GM21390 (cell line): ENCODE measurements at regions not wholly inside any gene's neighbourhood (a gene's known extent, or its start where the extent isn't known, plus 50 kb on each side); places are given as distances from the start of the nearest gene placed in this dataset.
A peak's percentile ranks its signal among the peaks of the same experiment; 100 is the strongest.
"Not testable (repeated sequence)": the region's sequence is repeated elsewhere in the genome, so short reads cannot be mapped to it uniquely, and the experiment has no call there.

Experiments
- ATAC-seq: cut with Tn5 transposase; IDR thresholded peaks from one replicate; pipeline ENCODE4 v1.9.1; 2021; ENCODE audit not compliant: unreplicated experiment

DNA sequence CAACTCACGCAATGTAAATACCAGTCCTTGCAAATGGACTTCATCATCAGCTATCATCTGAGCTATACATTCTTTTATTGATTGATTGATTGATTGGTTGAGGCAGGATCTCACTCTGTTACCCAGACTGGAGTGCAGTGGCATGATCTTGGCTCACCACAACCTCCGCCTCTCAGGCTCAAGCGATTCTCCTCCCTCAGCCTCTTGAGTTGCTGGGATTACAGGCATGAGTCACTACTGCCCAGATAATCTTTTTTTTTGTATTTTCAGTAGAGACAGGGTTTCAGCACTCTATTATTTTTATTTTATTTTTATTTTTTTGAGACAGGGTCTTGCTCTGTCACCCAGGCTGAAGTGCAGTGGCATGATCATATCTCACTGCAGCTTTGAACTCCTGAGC, 369.5 kb downstream of the MAT2B start:
- ATAC-seq = not testable (repeated sequence)

DNA sequence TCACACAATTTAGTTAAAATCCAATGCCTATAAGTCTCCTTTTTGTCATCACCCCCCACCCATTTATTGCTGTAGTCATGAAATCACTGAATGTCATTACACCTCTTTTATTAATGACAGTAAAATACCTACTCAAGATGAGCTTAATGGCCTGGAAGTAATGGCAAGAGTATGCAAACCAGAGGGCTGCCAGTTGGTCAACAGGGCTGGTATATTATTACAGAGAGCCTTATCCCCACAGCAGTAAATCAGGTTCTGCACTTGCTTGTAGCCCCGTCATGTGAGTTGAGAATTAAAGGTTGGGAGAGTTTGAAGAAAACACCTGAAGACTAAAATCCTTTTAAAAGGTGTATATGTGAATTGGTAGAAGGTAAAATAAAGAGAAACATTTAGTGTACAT, 372.4 kb downstream of the MAT2B start:
- no peak for ATAC-seq

DNA sequence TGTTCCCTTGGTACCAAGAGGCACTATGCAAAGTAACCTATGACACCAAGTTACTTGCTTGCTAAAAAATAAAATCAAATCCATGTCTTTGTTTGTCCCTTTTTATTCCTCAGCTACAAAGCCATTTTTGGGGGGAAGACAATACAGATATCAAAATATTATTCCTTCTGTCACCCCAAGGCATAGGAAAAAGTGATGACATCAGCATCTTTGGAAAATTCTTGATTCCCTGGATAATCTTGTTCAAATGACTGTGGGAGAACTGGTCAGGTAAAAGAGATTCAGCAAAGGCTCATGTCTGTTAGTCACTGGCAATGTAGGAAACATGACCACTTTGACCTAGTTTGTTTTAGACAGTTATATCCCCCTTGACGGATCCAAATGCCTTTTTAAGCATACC, 373.1 kb downstream of the MAT2B start:
- no peak for ATAC-seq

DNA sequence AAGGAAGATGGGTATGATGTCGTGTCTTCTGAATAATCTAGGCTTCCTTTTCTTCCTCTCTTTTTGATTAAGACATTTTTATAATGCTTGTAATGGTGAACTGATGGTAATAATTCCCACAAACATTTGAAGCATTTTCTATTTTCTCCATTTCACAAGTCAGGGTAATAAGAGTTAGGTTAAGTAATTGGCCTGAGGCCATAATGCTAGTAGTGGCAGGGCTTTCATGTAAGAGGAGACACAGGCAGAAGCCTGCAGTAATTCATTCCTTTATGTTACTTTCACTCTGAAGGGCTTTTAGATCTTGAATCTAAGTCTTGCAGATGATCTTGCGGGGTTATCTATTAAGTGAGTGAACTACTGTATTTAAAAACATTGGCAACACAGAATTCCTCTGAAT, 374.9 kb downstream of the MAT2B start:
- no peak for ATAC-seq

DNA sequence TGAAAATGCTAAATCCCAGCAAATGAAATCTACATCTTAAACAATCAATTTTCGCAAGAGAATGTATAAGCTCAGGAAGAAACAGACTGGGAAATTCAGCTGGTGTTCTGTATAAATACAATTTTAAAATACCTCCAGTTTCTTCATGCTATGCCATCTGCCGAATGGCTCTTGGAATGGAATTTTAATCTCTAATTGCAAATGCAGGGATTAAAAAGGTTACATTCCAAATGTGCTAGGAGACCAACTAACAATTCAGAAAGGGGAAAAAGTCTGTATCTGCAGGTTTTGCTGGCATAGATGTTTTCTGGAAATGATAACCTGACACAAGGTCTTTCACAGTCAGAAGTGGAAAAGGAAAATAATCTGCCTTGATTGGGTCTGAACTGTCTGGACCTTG, 379.7 kb downstream of the MAT2B start:
- ATAC-seq = no peak

DNA sequence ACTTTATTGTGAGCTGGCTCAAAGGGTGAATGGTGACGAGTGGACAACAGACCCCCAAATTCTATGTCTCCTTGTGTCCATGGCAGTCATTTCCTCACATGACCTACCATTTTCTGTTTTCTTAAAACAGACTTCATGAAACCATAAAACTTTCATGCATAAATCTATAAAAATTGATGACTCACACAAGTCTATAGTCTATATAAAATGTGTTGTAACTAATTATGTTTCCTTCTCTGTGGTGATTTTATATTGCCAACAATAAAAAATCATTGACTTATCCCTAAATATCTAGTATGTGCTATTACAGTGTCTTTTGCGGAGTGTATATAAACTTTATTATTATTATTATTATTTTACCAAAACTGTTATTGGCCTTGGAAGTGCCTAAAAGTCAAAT, 382.4 kb downstream of the MAT2B start:
- no peak for ATAC-seq

DNA sequence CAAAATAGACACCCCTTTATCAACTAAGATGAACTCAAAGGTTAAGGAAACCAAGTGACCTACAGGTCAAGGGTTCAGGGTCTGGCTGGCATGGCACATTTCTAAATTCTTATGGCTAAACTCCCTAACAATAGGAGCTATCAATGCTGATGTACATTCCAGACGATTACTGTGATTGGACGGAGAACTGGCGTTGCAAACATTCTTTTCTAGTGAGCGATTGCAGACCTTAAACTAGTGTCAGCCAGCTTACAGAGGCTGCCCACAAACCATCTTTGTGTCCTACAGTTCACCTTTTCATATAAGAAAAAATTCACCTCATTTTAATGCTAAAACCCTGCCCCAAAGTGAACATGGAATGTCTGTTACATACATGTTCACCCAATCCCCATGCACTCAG, 382.9 kb downstream of the MAT2B start:
- no peak for ATAC-seq

DNA sequence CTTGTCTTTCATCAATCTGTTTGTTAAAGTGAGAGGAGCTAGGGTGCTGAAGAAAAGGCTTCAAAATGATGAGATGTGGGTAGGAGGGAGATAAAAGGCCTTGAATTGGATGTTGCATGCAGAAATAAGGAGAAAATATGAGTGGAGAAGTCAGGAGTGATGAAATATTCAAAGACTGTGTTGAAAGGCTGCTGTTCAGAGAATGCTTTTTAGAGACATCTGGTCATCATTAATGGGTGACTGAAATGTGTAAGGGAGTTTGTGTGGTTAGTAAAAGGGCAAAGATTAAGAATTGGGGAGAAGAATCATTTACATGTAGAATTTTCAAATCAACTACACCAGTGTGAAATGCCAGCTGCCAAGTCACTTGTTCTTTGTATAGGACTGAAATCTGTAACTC, 383.9 kb downstream of the MAT2B start:
- ATAC-seq = no peak

DNA sequence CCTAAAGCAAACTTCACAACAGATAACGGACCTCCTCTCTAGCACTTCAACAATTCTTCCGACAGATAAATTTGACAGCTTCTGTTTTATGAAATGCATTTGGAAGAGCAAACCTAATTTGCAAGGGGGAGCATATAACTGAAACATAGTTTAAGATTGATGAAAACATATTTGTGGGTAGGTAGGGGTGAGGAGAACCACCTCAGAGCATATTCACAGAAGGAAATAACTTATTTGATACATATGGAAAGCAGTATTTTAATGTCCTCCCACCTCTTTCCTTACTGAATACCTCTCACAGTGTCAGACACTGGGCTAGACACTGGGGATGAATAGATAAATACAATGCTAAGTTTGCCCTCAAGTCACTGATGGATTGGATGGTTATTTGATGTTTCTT, 384.8 kb downstream of the MAT2B start:
- ATAC-seq = no peak

DNA sequence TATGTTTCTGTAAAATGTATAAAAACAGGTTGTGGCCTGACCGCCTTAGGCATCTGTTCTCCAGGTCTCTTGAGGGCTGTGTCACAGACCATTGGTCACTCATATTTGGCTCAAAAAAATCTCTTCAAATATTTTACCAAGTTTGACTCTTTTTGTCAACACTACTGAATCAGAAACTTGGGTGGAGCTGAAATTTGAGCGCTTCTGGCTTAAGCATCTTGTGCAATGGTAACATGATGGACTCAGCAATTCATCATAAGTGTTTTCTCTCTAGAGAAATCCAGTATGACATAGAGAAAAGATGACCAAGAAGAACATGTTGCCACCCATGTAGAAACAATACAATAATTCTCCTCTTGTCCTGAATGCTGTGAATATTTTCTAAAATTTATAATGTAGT, 387.9 kb downstream of the MAT2B start:
- ATAC-seq = no peak

DNA sequence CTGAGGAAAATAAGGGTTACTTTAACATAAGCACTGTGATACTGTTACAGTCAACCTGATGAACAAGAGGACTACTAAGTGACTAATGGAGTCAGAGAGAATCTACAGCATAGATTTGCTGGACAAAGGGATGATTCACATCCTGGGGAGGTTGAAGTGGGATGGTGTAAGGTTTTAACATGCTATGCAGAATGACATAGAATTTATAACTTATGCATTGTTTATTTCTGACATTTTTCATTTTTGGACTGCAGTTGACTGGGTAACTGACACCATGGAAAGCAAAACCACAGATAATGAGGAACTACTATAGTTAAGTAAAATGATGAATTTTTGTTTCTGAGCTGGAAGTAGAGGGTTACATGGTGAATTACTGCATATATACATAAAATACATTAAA, 389.2 kb downstream of the MAT2B start:
- ATAC-seq = no peak

DNA sequence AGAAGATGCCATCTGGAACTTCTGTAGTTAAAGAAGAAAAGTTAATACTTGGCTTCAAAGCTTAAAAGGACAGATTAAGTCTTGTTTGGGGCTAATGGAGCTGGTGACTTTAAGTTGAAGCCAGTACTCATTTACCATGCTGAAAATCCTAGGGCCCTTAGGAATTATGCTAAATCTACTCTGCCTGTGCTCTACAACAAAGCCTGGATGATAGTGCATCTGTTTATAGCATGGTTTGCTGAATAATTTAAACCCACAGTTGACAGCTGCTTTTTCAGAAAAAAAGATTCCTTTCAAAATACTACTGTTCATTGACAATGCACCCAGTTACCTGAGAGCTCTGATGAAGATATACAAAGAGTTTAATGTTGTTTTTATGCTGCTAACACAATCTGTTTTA, 393.5 kb downstream of the MAT2B start:
- no peak for ATAC-seq

DNA sequence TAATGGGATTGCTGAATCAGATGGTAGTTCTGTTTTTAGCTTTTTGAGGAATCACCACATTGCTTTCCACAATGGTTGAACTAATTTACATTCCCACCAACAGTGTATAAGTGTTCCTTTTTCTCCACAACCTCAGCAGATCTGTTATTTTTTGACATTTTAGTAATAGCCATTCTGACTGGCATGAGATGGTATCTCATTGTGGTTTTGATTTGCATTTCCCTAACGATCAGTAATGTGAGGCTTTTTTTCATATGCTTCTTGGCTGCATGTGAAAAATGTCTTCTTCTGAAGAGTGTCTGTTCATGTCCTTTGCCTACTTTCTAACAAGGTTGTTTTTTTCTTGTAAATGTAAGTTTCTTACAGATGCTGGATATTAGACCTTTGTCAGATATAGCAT, 402.4 kb downstream of the MAT2B start:
- not testable (repeated sequence) for ATAC-seq

DNA sequence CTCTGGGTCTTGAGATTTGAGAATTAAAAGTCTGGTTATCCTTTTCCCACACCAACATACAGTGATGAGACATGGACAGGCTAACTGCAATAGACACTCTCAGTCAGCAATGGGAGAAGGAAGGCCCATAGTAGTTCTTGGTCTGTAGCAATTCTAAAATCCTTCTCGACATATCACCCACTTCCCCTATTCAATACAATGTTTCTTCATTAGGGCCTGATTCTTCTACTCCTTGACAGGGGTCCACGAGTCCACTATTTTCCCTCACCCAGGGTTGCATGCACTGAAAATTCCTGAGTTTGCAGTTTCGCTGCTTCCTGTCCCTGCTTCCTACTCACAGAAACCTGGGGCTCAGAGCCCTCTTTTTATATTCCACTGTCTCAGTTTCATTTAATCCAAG, 402.8 kb downstream of the MAT2B start:
- no peak for ATAC-seq

DNA sequence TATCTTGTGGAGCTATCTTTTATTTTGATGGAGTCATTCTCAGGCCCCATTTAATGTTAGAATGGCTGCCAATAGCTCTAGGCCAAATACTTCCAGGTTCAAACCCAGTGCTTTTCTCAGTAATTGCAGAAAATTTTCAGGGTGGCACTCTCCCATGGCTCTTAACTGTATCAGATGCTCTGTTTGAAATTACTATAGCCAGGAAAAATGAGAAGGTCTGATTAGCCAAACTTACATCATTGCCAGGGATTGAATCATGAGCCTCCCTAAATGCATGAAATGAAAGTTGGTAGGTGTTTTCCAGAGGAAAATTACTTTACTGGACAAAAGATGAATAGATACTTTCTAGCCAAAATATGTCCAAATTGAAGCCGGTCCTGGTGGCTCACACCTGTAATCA, 404.8 kb downstream of the MAT2B start:
- ATAC-seq = no peak

DNA sequence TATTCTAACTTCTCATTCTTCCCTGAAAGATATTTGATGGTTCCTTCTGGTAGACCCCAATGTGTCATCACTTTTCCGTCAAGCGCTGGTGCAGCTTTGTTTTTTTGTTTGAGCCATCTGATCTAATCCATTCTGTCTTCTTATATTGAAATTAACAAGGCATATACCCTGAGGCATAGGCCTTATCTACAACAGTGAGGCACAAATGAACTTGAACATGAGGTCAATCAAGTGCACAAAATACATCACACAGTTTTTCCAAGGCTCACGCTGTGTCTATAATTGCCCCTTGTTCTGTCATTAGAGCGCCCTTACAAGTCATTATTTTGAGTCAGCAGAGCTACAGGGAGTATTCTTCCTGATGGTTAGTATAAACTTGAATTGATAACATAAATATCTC, 406.6 kb downstream of the MAT2B start:
- ATAC-seq = no peak

DNA sequence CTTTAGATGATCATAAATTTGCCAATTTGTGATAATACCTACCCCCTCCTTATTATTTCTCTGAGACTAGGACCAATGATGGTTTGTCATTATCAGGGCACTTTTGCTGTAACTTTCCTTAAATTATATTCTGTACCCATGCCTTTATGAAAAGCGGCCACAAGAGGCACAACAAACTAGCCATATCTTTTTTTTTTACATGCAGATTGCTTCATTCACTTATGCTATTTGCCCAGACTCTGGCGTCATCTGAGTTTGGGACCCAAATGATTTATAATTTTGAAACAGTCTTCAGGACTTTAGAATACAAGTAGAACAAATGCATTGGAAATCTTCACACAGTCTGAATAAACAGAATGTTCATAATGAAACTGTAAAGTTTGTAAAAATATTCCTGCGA, 408.1 kb downstream of the MAT2B start:
- no peak for ATAC-seq

DNA sequence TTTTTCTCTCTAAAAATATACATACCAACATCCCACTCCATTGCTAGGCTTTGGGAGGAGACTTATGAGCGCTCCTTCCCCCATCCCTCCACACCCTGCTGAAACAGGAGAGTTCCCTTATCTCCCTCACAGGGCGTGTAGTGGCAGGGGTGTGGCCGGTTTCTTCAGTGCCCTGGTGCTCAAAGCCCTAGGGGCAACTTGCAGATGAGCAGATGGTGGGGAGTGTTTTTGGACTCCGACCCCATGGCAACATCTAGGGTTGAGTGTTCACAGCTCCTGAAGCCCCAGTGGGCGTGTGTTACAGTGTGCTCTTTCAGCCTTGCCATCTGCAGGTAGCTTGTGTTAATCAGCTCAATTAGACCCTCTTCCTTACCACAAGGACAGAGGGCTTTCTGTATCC, 409.5 kb downstream of the MAT2B start:
- no peak for ATAC-seq

DNA sequence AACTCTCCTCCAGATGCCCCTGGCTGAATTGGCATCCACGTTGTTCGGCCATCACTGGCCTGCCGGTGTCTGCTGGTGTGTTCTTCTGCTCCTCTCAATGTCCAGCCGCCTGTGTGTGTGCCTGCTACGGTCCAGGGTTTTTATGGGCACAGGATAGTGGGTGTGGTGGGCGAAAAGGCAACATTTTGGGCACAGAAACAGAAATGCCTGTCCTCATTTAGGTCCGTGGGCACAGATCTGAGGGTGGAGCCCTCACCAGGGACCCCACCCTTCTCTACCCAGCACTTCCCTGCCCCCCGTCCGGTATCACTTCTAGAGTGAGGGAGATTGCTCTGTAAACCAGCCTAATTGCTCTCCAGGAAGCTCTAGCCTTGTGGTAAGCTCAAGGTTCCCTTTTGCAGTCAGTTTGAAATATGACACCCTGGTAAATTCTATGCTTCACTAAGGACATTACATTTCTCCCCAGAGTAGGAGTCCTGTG, 410.1 kb downstream of the MAT2B start:
- ATAC-seq = peak; percentile 68

DNA sequence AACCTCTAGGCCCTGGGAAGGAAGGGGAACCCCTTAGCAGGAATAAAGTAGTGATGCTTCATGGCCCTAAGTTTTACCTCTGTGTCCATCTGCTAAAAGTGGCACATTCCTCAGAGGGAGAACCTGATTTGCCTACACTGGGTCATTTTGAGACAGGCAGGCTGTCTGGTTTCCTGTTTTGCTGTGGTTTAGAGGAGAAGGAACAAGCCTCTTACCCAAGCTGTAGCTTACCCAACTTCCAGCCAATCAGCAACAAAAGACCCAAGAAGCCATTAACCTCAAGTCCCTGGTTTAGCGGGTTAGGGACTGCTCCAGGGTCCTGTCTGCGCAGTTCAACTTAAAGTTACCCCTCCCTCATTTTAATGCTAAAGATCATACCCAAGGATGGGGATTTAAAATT, 411.0 kb downstream of the MAT2B start:
- peak; percentile 90 for ATAC-seq

DNA sequence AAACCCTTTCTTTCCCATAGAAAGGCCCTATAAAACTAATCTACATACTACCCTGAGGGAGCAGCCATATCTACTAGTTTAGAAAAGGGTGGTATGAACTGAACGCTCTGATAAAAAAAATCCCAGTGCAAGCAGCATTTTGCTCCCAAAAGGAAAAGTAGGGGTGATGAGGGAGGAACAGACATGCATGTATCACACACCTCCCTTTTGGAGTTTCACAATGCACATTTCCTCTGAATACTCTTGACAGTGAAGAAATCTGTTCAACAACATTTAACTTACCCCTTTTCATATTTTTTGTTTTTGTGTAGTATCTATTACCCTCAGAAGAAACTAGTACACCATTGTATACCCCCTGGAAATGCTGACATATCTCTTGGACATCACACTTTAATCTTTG, 411.4 kb downstream of the MAT2B start:
- ATAC-seq = no peak

DNA sequence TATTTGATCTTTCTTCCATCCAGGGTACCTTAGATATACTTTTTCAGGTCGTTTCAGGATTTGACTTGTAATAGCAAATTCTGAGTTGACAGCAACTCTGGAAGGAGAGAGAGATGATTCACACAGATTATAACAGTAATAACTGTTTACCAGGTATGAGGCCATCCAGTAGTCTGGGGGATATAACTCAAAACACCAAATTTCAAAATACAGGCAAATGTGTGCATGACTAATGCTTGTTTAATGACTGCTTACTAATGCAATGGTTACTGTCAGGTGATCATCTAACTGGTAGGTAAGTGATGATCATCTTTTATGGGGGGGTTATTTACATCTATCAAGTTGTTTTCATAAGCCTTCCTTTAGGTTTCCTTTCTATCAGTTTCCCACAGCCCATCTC, 412.3 kb downstream of the MAT2B start:
- no peak for ATAC-seq

DNA sequence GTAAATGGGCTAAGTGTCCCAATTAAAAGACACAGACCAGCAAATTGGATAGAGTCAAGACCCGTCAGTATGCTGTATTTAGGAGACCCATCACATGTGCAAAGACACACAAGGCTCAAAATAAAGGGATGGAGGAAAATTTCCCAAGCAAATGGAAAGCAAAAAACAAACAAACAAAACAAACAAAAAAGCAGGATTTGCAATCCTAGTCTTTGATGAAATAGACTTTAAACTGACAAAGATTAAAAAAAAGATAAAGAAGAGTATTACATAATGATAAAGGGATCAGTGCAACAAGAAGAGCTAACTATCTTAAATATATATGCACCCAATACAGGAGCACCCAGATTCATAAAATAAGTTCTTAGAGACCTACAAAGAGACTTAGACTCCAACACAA, 429.6 kb downstream of the MAT2B start:
- not testable (repeated sequence) for ATAC-seq

DNA sequence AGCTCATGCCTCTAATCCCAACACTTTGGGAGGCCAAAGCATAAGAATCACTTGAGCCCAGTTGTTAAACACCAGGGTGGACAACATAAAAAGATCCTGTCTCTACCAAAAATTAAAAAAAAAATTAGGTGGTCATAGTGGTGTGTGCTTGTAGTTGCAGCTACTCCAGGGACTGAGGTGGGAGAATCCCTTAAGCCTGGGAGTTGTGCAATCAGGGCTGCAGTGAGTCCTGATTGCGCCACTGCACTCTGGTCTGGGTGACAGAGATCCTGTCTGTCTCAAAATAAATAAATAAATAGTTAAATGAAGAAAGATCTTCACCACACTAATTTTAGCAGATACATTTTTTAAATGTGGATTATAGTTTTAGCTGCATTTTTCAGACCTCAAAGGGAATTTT, 433.2 kb downstream of the MAT2B start:
- no peak for ATAC-seq
